HG03103 (cell line): ENCODE measurements at regions not wholly inside any gene's neighbourhood (a gene's known extent, or its start where the extent isn't known, plus 50 kb on each side); places are given as distances from the start of the nearest gene placed in this dataset.
"Not testable (repeated sequence)": the region's sequence is repeated elsewhere in the genome, so short reads cannot be mapped to it uniquely, and the experiment has no call there.

ENCODE experiments used
- ATAC-seq: cut with Tn5 transposase; IDR thresholded peaks from one replicate; pipeline ENCODE4 v1.9.1; 2021; ENCODE audit warnings: low read depth; ENCODE audit not compliant: unreplicated experiment

- ATAC-seq, result no peak
Observed at GRCh38 chr13:111064661-111065060, 50.4 kb upstream of the ARHGEF7 start.

- no peak for ATAC-seq
Observed at GRCh38 chr13:111062966-111063365, 52.1 kb upstream of the ARHGEF7 start.

- no peak for ATAC-seq
Observed at GRCh38 chr13:111062305-111062704, 52.8 kb upstream of the ARHGEF7 start.

GRCh38 chr13:111061358-111062045, 53.6 kb upstream of the ARHGEF7 start:
- ATAC-seq, result no peak

- no peak for ATAC-seq
Observed at GRCh38 chr13:111060237-111060919, 54.7 kb upstream of the ARHGEF7 start.

GRCh38 chr13:111058796-111059506, 56.2 kb upstream of the ARHGEF7 start:
- no peak for ATAC-seq

- not testable (repeated sequence) for ATAC-seq
Observed at GRCh38 chr13:111058339-111058738, 56.8 kb upstream of the ARHGEF7 start.

GRCh38 chr13:111051726-111052232, 63.3 kb upstream of the ARHGEF7 start:
- not testable (repeated sequence) for ATAC-seq

- no peak for ATAC-seq
Observed at GRCh38 chr13:111051041-111051725, 63.9 kb upstream of the ARHGEF7 start.

- no peak for ATAC-seq
Observed at GRCh38 chr13:111050539-111050879, 64.6 kb upstream of the ARHGEF7 start.

- no peak for ATAC-seq
Observed at GRCh38 chr13:111049791-111050538, 65.1 kb upstream of the ARHGEF7 start.

- ATAC-seq, result no peak
Observed at GRCh38 chr13:111048387-111048786, 66.7 kb upstream of the ARHGEF7 start.

- no peak for ATAC-seq
Observed at GRCh38 chr13:111047326-111047725, 67.8 kb upstream of the ARHGEF7 start.

GRCh38 chr13:111046590-111047141, 68.4 kb upstream of the ARHGEF7 start:
- ATAC-seq, result peak; percentile 66

GRCh38 chr13:111045170-111045569, 69.9 kb upstream of the ARHGEF7 start:
- ATAC-seq, result no peak

- no peak for ATAC-seq
Observed at GRCh38 chr13:111044087-111044830, 70.9 kb upstream of the ARHGEF7 start.

- ATAC-seq, result no peak
Observed at GRCh38 chr13:111043575-111043982, 71.5 kb upstream of the ARHGEF7 start.

- ATAC-seq, result no peak
Observed at GRCh38 chr13:111042661-111043226, 72.4 kb upstream of the ARHGEF7 start.

GRCh38 chr13:111040830-111041229, 74.3 kb upstream of the ARHGEF7 start:
- ATAC-seq, result no peak
